ENCODE measurements at regions not wholly inside any gene's neighbourhood (a gene's known extent, or its start where the extent isn't known, plus 50 kb on each side); places are given as distances from the start of the nearest gene placed in this dataset.
"Not testable (repeated sequence)": the region's sequence is repeated elsewhere in the genome, so short reads cannot be mapped to it uniquely, and the experiment has no call there.

DNA sequence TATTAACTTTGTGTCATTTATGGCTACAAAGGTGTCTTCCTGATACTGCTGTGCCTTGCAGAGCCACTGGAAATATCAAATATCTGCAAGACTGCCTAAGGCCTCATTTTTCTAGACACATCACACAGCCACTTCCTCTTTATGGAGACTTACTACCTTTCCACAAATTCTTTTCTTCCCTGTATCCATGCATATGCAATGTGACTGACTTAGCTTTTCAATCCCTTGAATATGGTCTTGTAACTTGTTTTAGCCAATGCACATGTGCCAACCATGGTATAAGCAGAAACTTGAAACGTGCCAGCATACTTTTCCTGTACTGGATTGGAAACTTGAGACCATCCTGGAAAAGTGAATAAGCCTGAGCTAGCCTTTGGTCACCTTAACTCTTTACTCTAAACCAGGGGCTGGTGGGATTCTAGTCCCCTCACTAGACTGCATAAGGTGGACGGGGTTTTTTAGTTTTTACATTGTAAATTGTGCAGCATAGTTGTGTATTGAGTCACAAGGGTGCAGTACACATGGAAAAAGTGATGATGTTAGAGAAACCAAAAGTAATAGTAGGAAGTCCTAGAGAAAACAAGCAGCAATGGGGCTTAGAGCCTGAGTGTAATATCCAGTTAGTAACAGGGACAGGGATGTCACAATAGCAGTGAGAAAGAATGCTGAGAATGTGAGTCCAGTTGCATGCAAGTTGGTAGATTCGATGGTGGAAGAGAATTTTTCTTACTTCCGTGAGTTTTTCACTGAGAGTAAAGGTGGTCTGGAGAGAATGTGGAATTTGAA lies 879.5 kb downstream of the SORCS1 start:
- no peak for DNase-seq

DNA sequence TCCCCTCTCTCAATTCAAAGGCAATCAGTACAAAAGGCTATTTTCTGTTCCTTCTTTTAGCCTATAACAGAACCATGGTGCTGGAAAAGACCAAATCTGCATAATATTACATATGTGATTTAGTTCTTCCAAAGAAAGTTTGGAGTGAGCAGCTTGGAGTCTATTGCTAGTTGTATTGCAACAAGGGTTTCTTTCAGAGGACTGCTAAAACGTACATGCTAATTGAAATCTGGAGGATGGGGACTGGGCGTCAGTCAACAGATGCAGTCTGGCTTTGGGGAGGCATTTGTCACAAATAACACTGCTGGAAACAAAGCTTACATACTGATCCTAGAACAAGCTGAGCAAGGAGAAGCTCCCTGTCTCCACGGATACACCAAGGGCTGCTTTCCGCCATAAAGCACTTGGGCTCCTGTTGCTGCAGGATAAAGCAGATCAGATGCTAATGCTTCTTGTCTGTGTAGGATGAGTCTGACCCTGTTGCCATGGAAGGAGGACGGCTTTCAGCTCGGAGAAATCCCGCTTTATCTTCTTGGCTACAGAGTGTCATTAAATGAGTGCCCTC lies 883.5 kb downstream of the SORCS1 start:
- DNase-seq, result no peak

DNA sequence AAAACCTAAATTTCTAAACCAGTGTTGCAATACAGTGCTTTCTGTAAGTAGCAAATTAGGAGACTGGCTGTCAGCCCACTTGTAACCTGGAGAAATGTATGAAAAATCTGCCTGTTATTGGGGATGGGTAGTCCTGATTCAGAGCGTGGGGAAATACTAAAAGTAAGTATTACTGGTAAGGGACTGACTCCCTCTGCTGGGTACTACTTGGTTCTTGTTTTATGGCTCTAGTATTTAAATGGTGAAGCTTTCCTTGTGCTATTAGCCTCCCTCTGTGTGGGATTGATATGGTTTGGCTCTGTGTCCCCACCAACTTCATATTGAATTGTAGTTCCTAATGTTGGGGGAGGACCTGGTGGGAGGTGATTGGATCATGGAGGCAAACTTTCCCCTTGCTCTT lies 886.1 kb downstream of the SORCS1 start:
- no peak for DNase-seq

DNA sequence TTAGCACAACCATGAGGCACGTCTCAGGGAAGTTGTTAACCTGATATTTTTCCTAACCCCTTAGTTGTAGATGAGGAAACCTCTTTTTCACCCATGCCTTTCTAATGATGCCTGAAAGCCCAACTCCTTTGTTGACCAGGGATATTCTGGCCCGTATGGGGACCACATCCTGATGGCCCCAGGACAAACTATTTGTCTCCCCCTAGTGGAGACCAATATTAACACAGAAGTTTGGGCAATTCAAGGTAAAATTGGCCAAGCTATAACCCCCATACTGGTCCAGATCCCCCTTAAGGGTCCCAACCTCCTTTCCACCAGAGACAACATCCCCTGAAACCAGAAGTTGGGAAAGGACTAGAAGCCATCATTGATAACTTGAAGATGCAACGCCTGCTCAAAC lies 893.3 kb downstream of the SORCS1 start:
- no peak for DNase-seq

DNA sequence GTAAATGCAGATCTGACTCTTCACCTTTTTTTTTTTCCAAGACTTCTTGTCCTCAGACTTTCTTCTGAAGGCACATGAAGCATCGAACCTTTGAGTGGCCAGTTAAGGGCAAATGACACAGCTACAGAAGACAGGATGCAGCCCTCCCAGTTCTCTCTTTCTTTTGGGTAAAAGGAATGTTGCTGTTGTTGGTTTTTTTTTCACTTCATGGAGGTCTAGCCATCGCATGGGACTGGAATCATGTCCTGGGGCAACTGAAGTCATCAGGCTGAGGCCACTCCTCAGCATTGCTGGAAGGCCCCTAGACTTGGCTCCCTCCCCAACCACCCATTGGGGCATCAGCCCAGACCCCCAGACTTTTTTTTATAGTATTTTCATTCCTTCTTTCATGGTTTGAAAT lies 896.5 kb downstream of the SORCS1 start:
- DNase-seq, result no peak

DNA sequence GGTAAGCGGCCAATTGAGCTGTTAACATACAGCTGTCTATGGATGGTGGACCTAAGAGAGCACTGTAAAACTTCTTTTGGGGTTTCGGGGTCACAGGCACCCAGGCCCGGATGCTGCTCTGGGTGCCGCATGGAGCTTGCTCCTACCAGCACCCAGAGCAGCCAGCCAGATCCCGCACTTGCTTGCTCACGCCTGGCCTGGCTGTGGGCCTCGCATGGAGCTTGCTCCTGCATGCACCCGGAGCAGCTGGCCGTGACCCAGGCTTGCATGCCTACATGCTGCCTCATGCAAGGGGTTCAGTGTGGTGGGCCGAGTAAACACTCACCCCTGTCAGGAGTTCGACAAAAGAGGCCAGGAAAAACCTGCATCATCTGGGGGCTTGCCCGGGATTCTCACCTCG lies 896.9 kb downstream of the SORCS1 start:
- no peak for DNase-seq

DNA sequence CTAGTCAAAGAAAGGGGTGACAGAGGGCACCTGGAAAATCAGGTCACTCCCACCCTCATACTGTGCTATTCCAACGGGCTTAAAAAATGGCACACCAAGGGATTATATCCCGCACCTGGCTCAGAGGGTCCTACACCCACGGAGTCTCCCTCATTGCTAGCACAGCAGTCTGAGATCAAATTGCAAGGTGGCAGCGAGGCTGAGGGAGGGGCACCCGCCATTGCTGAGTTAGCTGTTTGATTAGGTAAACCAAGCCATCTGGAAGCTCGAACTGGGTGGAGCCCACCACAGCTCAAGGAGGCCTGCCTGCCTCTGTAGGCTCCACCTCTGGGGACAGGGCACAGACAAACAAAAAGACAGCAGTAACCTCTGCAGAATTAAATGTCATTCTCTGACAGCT lies 907.1 kb downstream of the SORCS1 start:
- DNase-seq, result not testable (repeated sequence)

DNA sequence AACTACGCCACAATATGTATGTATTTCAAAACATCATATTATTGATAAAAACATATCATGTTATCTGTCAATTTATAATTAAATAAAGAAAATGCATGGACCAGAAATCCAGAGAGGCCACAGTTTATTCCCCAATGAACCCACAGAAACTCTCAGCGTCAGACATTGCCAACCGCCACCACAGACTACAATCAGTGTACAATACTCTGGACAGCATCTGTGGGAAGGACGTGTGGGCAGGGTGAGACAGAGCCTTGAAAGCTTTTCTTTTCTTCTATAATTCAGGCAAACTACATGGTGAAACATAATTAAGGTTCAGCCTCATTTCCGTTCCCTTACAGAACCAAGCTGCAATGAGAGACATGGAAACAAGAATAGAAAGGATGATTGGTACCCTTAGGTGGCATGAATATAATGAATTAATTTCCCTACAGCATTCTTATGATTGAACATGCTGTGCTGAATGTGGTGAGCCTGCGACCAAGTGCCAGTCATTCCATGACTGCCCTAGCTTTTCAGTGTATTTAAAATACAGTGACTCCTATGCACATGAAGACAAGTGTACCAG lies 909.3 kb downstream of the SORCS1 start:
- no peak for DNase-seq

DNA sequence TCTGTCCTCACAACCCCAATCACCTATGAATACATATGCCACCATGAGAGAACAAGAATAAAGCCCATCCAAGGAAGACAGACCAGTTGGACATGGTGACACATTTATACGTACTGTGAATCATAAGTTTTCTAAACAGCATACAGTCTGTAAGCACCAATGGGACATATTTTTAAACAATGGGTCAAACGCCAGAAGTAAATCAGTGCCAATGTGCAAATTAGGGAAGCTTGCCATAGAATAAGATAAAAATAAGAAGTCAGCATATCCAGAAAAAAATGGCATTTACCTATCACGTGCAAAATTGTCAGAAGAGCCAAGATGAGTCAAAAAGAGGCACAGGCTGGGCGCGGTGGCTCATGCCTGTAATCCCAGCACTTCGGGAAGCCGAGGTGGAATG lies 910.4 kb downstream of the SORCS1 start:
- DNase-seq, result no peak

DNA sequence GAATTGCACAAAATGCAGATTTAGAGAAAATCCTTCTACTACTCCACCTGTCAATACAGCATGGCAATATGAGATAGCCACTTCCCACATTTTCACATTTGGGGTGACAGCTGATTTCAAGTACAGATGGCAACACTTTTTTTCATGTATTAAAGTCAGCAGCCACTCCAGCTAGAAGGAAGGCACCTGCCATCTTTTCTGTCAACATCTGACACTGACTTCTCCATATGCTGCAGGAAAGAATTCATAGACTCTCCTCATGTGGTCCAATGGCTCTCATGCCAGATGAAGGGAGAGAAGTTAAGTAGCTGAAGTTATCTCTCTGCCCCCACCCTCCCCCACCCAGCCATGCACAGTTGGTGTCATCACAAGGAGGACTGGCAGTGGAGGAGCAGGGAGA lies 912.0 kb downstream of the SORCS1 start:
- no peak for DNase-seq

DNA sequence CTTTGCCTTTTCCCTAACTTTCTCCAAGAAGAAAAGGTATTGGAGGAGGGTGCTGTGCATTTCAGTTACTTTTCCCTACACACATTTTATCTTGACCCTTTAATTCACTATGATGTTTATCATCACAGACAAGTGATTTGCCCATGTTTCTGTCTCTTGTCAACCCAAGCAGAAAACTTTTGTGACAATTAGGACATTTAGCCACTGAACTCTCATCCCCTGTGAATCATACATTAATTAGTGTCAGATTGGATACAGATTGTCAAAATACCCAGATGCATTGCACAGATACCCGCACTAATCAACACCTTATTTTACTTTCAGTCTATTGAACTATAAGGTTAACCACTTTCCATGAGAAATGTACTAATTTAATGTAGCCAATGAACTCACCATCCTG lies 912.9 kb downstream of the SORCS1 start:
- no peak for DNase-seq

DNA sequence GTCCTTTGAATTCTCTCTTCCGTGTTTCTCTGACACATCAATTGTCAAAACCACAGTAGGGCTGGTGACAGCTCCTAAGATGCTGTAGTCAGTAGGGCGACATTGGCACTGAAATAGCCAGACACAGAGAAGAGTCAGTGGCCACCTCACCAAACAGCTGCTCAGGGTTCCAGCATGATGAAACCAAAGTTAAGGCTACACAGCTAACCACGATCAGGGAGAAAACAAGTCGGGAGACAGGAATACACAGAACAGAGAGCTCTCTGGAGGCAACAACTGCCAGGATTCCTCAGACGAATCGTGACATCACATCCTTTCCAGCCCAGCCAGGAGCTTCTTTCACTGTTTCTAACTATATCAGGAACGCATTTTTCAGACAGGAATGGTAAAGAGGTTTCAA lies 922.2 kb downstream of the SORCS1 start:
- no peak for DNase-seq

DNA sequence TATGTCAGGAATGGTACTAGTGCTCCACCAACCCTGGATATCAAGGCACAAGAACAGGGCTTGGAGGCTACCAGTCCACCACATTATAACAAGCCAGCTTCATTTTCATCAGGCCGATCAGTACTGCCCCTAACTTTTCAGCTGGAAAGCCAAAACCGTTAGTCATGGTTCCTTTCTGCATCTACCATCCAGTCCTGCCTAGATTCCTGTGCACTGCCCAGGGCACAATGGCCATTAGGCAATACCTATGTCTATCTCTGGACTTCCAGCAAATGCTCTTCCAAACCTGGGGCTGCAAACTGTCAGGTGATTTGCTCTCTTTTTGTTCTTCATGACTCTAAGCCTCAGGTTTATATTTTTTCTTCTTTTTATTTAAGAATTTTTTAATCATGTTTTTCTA lies 937.7 kb downstream of the SORCS1 start:
- no peak for DNase-seq

DNA sequence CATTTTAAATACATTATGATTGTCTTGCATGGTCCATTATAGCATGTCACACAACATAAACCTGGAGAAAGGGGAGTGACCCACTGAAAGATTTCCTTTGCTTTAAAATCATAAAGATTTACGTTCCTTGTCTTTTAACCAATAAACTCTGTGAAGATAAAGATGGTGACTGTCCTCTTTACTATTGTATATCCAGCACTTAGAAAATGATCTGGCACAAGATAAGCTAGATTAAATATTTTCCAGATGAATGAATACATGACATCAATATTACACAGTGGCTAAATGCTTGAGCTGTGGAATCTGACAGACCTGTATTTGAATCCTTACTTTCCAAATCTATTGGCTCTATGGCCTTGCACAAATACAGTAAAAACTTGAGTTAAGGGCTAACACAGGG lies 938.4 kb downstream of the SORCS1 start:
- no peak for DNase-seq

DNA sequence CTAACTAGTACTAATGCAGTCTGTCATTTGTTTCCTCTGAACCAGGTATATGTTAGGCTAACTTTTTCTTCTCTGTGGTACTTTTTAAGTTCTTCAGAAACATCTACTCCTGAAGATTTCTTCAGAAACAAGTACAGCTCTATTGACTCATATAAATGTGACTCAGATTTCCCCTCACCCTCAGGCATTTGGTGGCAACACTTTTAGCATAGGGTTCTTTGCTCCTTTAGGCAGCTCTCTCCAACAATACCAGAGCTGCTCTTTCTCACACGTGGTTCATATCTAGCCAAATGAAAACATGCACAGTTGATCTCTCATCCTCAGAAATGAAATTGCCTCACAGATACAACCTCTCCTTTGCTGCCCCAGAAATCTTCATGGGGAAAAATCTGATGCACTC lies 939.8 kb downstream of the SORCS1 start:
- DNase-seq, result no peak

DNA sequence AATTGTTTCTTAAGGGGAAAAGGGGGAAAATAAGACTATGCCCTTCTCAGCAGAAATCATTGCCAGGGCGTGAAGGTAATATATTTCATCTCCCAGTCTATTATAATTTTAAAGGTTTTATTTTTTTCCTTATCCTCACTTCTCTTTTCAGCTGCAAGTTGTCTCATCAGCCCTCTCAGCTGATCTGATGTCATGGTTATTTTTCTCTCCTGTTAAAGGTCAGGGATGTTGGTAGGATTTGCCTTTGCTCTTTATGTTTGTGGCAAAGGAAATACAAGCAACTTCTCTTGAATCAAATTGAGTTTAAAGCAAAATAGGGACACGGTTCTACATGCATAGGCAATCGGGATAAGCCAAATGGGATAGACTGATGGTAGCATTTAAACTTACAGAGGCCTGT lies 946.9 kb downstream of the SORCS1 start:
- no peak for DNase-seq

DNA sequence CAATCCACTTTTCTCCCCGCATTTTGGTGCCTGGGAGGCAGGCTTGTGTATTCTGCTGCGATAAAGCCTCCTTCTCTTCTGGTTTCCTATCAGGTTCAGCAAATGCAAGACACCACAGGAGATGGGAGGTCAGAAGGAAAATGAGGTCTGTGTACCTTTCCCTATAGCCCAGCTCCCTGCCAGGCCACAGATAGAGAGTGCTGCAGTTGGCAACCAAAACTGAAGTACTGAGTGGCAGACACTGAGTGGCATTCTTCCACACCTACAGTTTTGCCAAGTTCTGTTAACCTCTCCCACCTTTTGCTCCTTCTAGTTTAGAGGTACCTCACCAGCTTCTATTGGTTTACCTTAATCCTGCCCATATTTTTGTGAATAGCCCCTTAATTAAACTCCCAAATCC lies 948.4 kb downstream of the SORCS1 start:
- no peak for DNase-seq

DNA sequence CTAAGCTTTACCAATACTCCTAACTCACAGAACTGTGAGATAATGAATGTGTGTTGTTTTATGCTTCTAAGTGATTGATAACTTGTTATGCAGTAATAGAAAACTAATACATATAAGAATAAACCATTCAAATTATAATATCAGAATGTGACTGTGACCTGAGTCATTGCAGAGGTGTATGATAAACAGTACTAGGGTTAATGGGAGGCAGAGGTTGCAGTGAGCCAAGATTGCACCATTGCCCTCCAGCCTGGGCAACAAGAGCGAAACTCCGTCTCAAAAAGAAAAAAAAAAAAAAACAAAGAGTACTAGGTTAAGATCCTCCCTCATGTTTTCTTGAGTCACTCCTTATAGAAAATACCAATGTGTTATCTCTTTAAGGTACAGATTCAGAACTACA lies 950.3 kb downstream of the SORCS1 start:
- DNase-seq, result no peak

DNA sequence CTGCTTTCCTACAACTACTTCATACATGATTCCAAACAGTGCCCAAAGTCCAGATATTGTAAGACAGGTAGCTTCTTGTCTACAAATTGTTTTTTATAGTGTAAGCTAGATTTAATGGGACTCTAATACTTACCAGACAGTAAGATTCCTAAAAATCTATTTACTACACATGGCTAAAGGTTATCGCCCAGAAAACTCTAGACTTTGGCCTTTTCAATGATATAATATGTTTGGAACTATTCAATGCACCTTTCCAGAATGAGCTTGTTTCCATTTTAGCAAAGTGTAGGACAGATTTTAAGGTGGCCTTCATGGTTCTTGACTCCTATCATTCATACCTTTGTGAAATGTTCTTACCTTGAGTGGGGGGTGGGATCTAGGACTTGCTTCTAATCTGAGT lies 951.0 kb downstream of the SORCS1 start:
- no peak for DNase-seq

DNA sequence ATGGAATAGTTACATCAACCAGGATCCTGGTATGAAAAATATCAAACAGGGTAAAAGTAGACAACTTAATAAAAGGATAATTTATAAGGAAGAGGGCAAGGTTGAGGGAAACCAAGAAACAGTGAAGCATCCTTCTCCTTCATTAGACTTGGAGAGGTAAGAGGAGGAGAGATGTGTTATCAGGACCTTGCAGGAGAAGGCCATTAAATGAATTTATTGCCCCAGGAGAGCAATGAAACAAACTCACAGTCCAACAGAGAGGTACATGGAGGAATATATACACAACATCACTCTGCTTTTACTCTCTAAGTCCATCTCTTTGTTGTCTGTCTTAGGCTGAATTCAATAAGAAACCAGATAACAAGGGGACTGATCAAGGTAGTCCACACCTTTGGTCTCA lies 966.2 kb downstream of the SORCS1 start:
- DNase-seq, result no peak

DNA sequence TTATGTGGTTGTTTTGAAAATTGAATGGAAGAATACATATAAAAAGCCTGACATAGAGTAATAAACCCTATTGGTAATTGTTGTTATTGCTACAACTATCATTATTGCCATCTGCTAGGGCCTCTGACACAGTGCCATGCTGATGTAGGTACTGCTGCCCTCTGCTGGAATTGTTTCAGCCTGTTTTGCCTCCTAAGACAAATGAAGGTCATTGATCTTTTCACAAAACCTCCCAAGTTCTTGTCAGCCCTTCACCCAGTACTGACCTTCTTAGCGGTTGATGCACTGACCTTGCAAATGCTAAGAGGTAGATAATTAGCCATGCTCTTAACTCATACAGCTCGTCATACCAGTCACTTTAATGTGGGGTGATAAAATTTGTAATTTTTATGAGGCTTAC lies 975.2 kb downstream of the SORCS1 start:
- peak; percentile 49 for DNase-seq

DNA sequence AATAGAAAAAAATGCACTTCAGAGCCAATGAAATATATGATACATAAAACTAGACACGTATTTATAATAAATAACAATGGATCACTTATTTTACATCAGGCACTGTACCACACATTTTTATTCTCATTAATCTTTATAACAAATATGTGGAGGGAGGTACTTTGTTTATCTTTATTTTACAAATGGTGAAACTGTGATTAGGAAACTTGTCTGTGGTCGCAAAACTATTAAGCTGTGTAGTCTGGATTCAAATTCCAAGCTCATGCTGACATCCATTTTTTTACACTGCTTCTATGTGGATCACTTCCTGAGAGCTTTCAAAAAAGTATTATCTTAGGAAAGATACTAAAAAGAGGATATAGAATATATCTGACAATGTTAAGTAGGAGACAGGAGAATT lies 978.6 kb downstream of the SORCS1 start:
- no peak for DNase-seq

DNA sequence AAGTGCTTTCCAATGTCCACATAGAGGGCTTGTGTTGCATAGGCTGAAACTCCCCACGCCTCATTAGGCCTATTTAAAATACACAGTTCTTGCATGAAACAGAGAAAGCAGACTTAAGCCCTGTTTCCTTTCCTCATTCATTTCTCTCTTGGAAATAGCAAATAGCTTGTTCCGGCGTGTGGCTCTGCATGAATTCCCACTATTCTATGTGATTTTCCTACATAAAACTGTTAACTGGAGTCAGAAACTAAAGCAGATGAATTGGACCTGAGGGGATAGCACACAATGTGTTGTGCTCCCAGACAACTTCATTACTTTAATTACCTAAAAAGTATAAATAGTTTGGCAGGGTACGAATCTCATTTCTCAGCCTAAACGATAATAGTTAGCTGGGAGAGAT lies 981.5 kb downstream of the SORCS1 start:
- no peak for DNase-seq

DNA sequence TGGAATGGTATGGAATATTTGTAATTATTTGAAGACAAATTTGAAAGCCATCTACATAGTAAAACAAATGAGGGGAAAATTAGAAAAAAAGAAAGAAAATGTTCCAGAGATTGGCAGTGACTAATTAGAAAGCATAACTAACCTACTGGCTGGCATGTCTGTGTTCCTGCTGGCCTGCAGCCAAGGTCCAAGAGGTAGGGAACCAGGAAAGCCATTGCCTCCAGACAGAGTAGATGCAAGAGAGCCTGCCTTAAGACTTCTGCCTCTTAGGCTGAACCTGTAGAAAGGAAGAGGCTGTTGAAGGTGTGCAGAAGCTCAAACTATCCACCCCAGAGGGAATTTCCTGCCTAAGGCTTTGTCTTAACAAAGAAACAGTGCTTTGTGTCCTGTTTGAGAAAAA lies 982.0 kb downstream of the SORCS1 start:
- DNase-seq, result no peak

DNA sequence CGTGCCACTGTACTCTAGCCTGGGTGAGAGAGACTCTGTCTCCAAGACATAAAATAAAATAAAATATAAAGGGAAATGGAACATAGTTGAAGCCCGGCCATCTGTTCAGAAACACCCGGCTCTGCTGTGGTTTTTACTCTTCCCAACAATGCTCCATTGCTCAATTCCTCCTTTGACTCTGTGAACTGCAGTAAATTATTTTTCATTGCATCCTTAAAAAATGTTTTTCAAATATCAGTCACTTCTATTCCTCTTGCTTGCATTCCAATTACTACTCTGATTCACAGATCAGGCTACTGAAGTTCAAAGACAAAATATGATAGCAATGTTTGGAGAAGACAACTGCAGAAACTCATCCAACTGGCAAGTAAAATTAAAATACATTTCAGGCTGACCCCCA lies 983.0 kb downstream of the SORCS1 start:
- DNase-seq, result no peak

Measured in hematopoietic multipotent progenitor cell treated with erythropoietin and hydrocortisone succinate and interleukin-3 and kit ligand, for 4 days (in vitro differentiated cells).